ENCODE measurements at regions not wholly inside any gene's neighbourhood (a gene's known extent, or its start where the extent isn't known, plus 50 kb on each side); places are given as distances from the start of the nearest gene placed in this dataset.
A peak's percentile ranks its signal among the peaks of the same experiment; 100 is the strongest.

DNA sequence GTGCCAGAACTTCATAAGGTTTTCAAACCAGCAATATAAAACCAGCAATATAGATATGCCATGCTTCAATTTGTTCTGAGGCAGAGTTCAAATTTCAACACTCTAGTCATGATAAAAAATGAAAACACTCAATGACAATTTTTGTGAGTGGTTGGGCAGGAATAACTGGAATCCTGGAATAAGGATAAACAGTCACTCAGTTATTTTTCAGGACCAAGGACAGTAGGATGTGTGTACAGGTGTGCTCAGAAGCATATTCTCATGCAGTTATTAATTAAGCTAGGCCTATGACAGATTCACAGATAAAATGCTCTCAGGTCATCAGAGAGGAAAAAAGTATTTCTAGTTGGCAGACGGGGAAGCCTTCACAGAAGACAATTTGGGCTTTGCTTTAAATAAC, 117.3 kb upstream of the PPP2R2B start:
- H3K79me2 ChIP-seq (ENCODE audit: low read depth), result no peaks in the 10 kb centered on the region
- DNase-seq (ENCODE audit: low spot score), result no peak
- no peak overlapping the region for H3K4me2 ChIP-seq
- no peak overlapping the region for H3K4me3 Mint-ChIP-seq
- no peaks in the 10 kb centered on the region for H3K27me3 Mint-ChIP-seq (ENCODE audit: insufficient read depth, low read depth)
- H4K20me1 ChIP-seq (ENCODE audit: low read depth), result no peaks in the 10 kb centered on the region
- no peak overlapping the region for H3K27ac Mint-ChIP-seq
- peaks cover 11% of the 10 kb centered on the region for H3F3A ChIP-seq (ENCODE audit: low read depth)
- no peak overlapping the region for H3K4me3 ChIP-seq
- H3K4me1 Mint-ChIP-seq, result peaks cover 6% of the 10 kb centered on the region
- peaks cover under 1% of the 10 kb centered on the region for H3K9me3 Mint-ChIP-seq
- TF ChIP-seq EZH2phosphoT487 (IDR thresholded peaks at IDR 0.05) (no peak), EZH2 (IDR thresholded peaks at IDR 0.05) (no peak)
- TF ChIP-seq, protein P1, sequence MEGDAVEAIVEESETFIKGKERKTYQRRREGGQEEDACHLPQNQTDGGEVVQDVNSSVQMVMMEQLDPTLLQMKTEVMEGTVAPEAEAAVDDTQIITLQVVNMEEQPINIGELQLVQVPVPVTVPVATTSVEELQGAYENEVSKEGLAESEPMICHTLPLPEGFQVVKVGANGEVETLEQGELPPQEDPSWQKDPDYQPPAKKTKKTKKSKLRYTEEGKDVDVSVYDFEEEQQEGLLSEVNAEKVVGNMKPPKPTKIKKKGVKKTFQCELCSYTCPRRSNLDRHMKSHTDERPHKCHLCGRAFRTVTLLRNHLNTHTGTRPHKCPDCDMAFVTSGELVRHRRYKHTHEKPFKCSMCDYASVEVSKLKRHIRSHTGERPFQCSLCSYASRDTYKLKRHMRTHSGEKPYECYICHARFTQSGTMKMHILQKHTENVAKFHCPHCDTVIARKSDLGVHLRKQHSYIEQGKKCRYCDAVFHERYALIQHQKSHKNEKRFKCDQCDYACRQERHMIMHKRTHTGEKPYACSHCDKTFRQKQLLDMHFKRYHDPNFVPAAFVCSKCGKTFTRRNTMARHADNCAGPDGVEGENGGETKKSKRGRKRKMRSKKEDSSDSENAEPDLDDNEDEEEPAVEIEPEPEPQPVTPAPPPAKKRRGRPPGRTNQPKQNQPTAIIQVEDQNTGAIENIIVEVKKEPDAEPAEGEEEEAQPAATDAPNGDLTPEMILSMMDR (IDR thresholded peaks at IDR 0.05), result no peak
- H3K36me3 ChIP-seq, result no peaks in the 10 kb centered on the region
- H2AFZ ChIP-seq (replicated peaks), result no peak overlapping the region
- H3K27ac ChIP-seq, result no peak overlapping the region
- H3K36me3 Mint-ChIP-seq, result no peaks in the 10 kb centered on the region
- peaks cover 12% of the 10 kb centered on the region for H3K4me1 ChIP-seq
- no peaks in the 10 kb centered on the region for H3K27me3 ChIP-seq
- H3K9ac ChIP-seq, result no peak overlapping the region
- no peaks in the 10 kb centered on the region for H3K9me3 ChIP-seq (ENCODE audit: low read depth)

DNA sequence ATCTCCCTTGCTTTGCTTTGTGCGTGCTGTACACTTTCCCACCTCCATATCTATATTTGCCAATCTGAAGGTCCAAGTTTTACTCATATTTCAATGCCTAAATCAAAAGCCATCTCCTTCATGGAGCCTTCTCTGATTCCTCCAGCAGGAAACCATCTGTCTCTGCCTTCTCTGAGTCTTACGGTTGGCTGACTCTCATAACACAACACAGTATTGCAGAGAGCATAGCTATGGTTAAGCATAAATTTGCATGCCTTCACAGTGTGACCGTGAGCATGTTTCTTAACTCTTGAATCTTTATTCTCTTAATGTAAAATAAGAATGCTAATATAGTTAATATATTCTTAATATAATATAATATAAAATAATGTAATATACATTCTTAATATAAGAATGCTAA, 136.8 kb upstream of the PPP2R2B start:
- Mint-ChIP-seq H3K27ac (no peak overlapping the region), H3K9me3 (no peaks in the 10 kb centered on the region), H3K4me3 (no peak overlapping the region), H3K27me3 (ENCODE audit: insufficient read depth, low read depth) (no peaks in the 10 kb centered on the region), H3K4me1 (no peaks in the 10 kb centered on the region), H3K36me3 (no peaks in the 10 kb centered on the region)
- H3K4me2 ChIP-seq, result no peak overlapping the region
- no peak overlapping the region for H3K27ac ChIP-seq
- H3K27me3 ChIP-seq, result no peaks in the 10 kb centered on the region
- H4K20me1 ChIP-seq (ENCODE audit: low read depth), result no peaks in the 10 kb centered on the region
- no peaks in the 10 kb centered on the region for H3K9me3 ChIP-seq (ENCODE audit: low read depth)
- H3F3A ChIP-seq (ENCODE audit: low read depth), result no peaks in the 10 kb centered on the region
- no peak for DNase-seq (ENCODE audit: low spot score)
- H2AFZ ChIP-seq (replicated peaks), result no peak overlapping the region
- no peaks in the 10 kb centered on the region for H3K79me2 ChIP-seq (ENCODE audit: low read depth)
- no peak overlapping the region for H3K9ac ChIP-seq
- H3K4me3 ChIP-seq, result no peak overlapping the region
- TF ChIP-seq, protein P1 (IDR thresholded peaks at IDR 0.05), result no peak
- TF ChIP-seq EZH2phosphoT487 (IDR thresholded peaks at IDR 0.05) (no peak), EZH2 (IDR thresholded peaks at IDR 0.05) (no peak)
- H3K36me3 ChIP-seq, result no peaks in the 10 kb centered on the region
- H3K4me1 ChIP-seq, result peaks cover 4% of the 10 kb centered on the region

DNA sequence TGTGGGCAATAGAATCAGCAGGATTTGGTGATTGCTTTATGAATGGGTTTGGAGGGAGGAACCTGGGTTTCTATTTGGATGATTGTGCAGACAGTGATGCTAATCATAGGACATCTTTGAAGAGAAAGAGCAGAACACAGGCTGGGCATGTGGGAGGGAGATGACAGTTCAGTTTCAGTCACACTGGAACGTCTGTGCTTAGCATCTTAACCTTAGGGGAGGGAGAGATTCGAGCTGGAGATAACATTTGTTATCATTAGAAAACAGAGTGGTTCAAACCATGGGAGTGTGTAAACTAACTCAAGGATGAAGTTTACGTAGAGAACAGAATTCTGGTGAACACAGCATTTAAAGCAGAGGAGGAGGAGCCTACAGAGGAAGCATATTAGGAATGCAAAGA, 138.6 kb upstream of the PPP2R2B start:
- Histone ChIP-seq H3K4me1 (peaks cover 4% of the 10 kb centered on the region), H3F3A (ENCODE audit: low read depth) (no peaks in the 10 kb centered on the region), H3K9ac (no peak overlapping the region), H3K27me3 (no peaks in the 10 kb centered on the region), H2AFZ (replicated peaks) (peak overlapping the region; percentile 83), H3K9me3 (ENCODE audit: low read depth) (no peaks in the 10 kb centered on the region), H3K27ac (no peak overlapping the region), H3K4me2 (no peak overlapping the region), H3K4me3 (no peak overlapping the region), H4K20me1 (ENCODE audit: low read depth) (no peaks in the 10 kb centered on the region), H3K36me3 (no peaks in the 10 kb centered on the region), H3K79me2 (ENCODE audit: low read depth) (no peaks in the 10 kb centered on the region)
- no peak for TF ChIP-seq EZH2phosphoT487 (IDR thresholded peaks at IDR 0.05)
- TF ChIP-seq EZH2 (IDR thresholded peaks at IDR 0.05), result no peak
- TF ChIP-seq, protein P1 (IDR thresholded peaks at IDR 0.05), result no peak
- Mint-ChIP-seq H3K27me3 (ENCODE audit: insufficient read depth, low read depth) (no peaks in the 10 kb centered on the region), H3K9me3 (no peaks in the 10 kb centered on the region), H3K36me3 (no peaks in the 10 kb centered on the region), H3K4me1 (no peaks in the 10 kb centered on the region), H3K27ac (no peak overlapping the region), H3K4me3 (no peak overlapping the region)
- no peak for DNase-seq (ENCODE audit: low spot score)
